ENCODE measurements at regions not wholly inside any gene's neighbourhood (a gene's known extent, or its start where the extent isn't known, plus 50 kb on each side); places are given as distances from the start of the nearest gene placed in this dataset.

DNA sequence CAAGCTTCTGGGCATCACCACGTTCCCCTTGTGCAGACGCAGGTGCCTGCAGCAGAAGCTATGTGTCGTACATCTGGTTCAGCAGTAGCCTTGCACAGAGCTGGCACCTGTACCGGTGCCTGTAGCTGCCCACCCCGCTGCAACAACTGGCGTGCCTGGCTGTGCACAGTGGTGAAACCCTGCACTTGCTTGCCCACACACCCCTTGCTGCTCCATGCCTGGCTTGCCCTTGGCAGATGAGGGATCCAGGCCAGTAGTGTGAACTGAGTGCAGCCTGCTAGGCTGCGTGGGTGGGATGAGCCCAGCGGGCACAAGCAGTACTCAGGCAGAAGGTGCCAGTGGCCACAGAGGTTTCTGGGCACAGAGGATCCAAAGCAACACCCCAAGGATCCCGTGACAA lies 528.4 kb downstream of the PPARGC1A start:
- Histone ChIP-seq H3K9me3 (no peaks in the 10 kb centered on the region), H3K27me3 (no peaks in the 10 kb centered on the region), H3K27ac (no peak overlapping the region), H3K36me3 (no peaks in the 10 kb centered on the region), H3K4me1 (no peaks in the 10 kb centered on the region), H3K4me3 (no peak overlapping the region)
- intact Hi-C loops (cut with DNase I): no loop called here
- TF ChIP-seq, protein P1, sequence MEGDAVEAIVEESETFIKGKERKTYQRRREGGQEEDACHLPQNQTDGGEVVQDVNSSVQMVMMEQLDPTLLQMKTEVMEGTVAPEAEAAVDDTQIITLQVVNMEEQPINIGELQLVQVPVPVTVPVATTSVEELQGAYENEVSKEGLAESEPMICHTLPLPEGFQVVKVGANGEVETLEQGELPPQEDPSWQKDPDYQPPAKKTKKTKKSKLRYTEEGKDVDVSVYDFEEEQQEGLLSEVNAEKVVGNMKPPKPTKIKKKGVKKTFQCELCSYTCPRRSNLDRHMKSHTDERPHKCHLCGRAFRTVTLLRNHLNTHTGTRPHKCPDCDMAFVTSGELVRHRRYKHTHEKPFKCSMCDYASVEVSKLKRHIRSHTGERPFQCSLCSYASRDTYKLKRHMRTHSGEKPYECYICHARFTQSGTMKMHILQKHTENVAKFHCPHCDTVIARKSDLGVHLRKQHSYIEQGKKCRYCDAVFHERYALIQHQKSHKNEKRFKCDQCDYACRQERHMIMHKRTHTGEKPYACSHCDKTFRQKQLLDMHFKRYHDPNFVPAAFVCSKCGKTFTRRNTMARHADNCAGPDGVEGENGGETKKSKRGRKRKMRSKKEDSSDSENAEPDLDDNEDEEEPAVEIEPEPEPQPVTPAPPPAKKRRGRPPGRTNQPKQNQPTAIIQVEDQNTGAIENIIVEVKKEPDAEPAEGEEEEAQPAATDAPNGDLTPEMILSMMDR (IDR thresholded peaks at IDR 0.05): no peak
- DNase-seq (ENCODE audit: low spot score in 2 of 2): no peak

DNA sequence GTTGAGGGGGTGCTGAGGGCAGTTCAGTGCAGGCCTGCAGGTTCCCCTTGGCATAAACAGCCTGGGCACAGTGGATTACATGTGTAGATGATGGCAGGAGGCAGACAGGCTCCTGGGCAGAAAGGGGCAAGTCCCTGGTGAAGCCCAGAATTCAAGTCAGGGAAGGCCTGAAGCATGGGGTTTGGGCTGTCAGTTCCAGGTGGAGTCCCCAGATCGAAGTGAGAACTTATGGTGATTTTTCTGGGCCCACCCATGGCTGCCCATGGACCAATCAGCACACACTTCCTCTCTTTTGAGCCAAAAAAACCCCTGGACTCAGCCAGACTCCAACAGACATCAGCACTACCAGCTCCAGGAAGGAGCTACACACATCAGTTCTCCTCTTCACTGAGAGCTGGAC lies 529.1 kb downstream of the PPARGC1A start:
- no peaks in the 10 kb centered on the region for H3K36me3 ChIP-seq
- no peaks in the 10 kb centered on the region for H3K27me3 ChIP-seq
- intact Hi-C loops (cut with DNase I): no loop called here
- H3K4me1 ChIP-seq: no peaks in the 10 kb centered on the region
- no peak overlapping the region for H3K27ac ChIP-seq
- H3K9me3 ChIP-seq: no peaks in the 10 kb centered on the region
- DNase-seq (ENCODE audit: low spot score in 2 of 2): no peak
- TF ChIP-seq, protein P1 (IDR thresholded peaks at IDR 0.05): no peak
- no peak overlapping the region for H3K4me3 ChIP-seq

DNA sequence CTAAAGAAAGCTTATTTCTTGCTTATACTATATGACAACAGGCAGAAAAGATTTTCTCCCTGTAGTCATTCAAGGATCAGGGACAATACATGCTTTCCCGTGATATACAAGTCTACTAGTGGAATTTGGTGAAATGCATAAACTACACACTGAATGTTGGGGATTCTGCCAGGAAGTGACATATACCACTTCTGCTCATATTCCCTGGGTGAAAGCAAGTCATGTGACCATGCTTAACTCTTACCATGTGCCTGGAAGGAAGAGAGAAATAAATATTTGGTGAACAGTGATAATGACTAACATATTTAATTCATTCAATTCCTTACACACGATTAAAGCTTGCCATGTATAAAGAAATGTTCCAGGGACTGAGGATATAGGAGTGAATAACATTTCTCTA lies 534.6 kb downstream of the PPARGC1A start:
- no peak for DNase-seq (ENCODE audit: low spot score in 2 of 2)
- Histone ChIP-seq H3K27me3 (no peaks in the 10 kb centered on the region), H3K4me1 (no peaks in the 10 kb centered on the region), H3K27ac (no peak overlapping the region), H3K9me3 (no peaks in the 10 kb centered on the region), H3K4me3 (no peak overlapping the region), H3K36me3 (no peaks in the 10 kb centered on the region)
- intact Hi-C loops (cut with DNase I): no loop called here
- TF ChIP-seq, protein P1 (IDR thresholded peaks at IDR 0.05): no peak

DNA sequence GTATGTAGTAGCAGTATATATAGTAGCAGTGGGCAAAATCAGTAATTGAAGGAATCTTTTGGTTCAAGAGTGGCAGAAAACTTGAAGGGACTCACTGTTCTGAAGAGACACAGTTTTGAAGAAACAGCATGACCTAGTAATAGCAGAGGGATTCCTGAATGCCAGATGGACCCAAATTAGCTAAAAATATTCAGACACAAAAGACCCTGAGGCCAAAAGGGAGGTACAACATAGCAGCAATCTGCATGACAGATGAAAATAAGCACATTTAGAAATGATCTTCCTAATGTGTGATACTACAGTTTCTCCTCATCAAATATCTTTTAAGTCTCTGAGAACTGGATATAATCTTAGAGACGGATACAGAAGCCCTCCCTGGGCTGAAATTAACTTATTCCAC lies 536.6 kb downstream of the PPARGC1A start:
- DNase-seq (ENCODE audit: low spot score in 2 of 2): no peak
- no peaks in the 10 kb centered on the region for H3K9me3 ChIP-seq
- no peaks in the 10 kb centered on the region for H3K27me3 ChIP-seq
- no peak overlapping the region for H3K27ac ChIP-seq
- no peaks in the 10 kb centered on the region for H3K4me1 ChIP-seq
- no peaks in the 10 kb centered on the region for H3K36me3 ChIP-seq
- H3K4me3 ChIP-seq: no peak overlapping the region
- TF ChIP-seq, protein P1 (IDR thresholded peaks at IDR 0.05): no peak
- intact Hi-C loops (cut with DNase I): no loop called here

DNA sequence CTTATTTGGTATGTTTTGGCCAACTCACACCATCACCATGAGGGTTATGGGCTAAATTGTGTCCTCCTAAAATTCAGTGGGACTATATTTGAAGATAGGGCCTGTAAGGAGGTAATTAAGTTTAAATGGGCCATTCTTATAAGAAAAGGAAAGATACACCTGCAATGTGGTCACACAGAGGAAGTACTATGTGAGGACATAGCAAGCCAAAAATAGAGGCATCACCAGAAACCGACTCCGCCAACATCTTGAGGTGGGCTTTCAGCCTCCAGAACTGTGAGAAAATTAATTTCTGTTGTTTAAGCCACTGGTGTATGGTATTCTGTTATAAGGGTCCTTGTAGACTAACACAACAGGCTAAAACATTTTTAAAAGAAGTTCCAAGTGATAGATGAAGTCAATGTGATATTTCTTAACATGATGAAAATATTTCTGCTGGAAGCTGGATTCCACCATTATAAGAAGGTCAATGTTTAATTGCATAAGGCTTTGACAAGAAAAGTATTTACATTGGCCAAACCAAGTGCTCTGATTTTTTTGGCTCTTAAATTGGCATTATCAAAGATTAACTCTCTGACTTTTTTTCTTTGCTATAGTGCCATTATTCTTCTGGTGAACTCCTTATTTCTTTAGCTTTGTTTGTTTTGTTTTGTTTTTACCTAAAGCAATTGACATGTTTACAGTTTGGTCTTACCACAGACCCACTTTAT lies 540.9 kb downstream of the PPARGC1A start:
- H3K4me3 ChIP-seq: no peak overlapping the region

More for the DNA sequence above, 540.9 kb downstream of the PPARGC1A start:
- DNase-seq (ENCODE audit: low spot score in 2 of 2): no peak
- no peaks in the 10 kb centered on the region for H3K27me3 ChIP-seq
- TF ChIP-seq, protein P1 (IDR thresholded peaks at IDR 0.05): no peak
- H3K27ac ChIP-seq: no peak overlapping the region
- intact Hi-C loops (cut with DNase I): no loop called here
- no peaks in the 10 kb centered on the region for H3K4me1 ChIP-seq
- H3K36me3 ChIP-seq: no peaks in the 10 kb centered on the region
- no peaks in the 10 kb centered on the region for H3K9me3 ChIP-seq
